Epithelial cell of esophagus (primary cell): ENCODE measurements at regions not wholly inside any gene's neighbourhood (a gene's known extent, or its start where the extent isn't known, plus 50 kb on each side); places are given as distances from the start of the nearest gene placed in this dataset.
"Not testable (repeated sequence)": the region's sequence is repeated elsewhere in the genome, so short reads cannot be mapped to it uniquely, and the experiment has no call there.

ENCODE experiments used
- DNase-seq: peaks from one replicate; pipeline ENCODE4 v3.0.0; 2010; ENCODE audit warnings: low read depth
- H3K4me3 ChIP-seq: 2 replicates; pipeline ENCODE4 v1.5.1; 2011; ENCODE audit warnings: mild to moderate bottlenecking, low read length, control low read depth
- TF ChIP-seq, protein P1 (sequence below): IDR thresholded peaks from 2 replicates; pipeline ENCODE4 v1.5.1; 2011; ENCODE audit warnings: low read depth, mild to moderate bottlenecking, low read length, control low read depth, inconsistent platforms; ENCODE audit not compliant: insufficient read depth; ENCODE audit errors: missing control alignments

GRCh38 chr2:150679456-150680120 is 192.1 kb upstream of the RND3 start:
- no peak overlapping the region for H3K4me3 ChIP-seq
- TF ChIP-seq, protein P1, sequence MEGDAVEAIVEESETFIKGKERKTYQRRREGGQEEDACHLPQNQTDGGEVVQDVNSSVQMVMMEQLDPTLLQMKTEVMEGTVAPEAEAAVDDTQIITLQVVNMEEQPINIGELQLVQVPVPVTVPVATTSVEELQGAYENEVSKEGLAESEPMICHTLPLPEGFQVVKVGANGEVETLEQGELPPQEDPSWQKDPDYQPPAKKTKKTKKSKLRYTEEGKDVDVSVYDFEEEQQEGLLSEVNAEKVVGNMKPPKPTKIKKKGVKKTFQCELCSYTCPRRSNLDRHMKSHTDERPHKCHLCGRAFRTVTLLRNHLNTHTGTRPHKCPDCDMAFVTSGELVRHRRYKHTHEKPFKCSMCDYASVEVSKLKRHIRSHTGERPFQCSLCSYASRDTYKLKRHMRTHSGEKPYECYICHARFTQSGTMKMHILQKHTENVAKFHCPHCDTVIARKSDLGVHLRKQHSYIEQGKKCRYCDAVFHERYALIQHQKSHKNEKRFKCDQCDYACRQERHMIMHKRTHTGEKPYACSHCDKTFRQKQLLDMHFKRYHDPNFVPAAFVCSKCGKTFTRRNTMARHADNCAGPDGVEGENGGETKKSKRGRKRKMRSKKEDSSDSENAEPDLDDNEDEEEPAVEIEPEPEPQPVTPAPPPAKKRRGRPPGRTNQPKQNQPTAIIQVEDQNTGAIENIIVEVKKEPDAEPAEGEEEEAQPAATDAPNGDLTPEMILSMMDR: no peak
- DNase-seq: no peak

GRCh38 chr2:150677551-150677950 is 190.1 kb upstream of the RND3 start:
- TF ChIP-seq, protein P1: no peak
- DNase-seq: no peak
- H3K4me3 ChIP-seq: no peak overlapping the region

DNA sequence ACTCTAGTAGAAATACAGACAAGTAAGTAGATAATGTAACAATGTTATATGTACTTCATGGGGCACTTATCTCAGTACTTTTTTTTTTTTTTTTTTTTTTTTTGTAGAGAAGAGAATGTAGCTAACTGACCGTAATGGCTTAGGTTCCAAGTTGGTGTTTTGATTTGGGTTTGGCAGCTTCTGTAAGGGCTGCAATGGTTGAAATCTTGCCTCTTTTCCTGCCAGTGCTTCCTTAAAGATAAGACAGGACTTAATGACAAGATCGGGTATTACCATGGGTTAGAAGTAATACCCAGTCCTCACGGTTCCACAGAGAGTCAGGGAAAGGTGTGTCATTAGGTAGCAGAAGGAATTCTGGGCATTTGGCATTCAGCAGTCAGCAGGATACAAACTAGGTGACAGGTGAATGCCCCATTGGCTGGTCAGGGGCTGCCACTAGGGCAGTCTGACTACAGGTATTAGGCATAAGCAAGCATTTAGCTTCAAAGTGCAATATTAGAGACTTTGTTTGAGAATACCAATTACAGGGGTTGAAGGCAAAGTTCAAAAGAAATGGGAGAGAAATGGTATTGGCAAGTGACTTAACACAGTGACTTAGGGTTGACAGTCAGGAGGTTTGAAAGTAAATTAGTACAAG is 189.4 kb upstream of the RND3 start:
- TF ChIP-seq, protein P1: no peak
- H3K4me3 ChIP-seq: no peak overlapping the region
- no peak for DNase-seq

DNA sequence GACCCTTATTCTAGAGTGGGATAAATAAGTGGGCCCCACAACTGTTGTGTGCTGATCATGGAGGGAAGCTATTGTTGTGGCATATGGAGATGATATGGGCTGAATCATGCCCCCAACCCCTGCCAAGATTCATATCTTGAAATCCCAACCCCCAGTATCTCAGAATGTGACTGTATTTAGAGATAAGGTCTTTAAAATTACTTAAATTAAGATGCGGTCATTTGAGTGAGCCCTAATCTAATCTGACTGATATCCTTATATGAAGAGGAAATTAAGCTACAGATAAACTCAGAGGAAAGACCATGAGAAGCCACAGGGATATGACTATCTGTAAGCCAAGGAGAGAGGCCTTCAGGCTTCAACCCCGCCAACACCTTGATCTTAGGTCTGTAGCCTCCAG is 188.3 kb upstream of the RND3 start:
- no peak overlapping the region for H3K4me3 ChIP-seq
- DNase-seq: no peak
- TF ChIP-seq, protein P1: no peak

DNA sequence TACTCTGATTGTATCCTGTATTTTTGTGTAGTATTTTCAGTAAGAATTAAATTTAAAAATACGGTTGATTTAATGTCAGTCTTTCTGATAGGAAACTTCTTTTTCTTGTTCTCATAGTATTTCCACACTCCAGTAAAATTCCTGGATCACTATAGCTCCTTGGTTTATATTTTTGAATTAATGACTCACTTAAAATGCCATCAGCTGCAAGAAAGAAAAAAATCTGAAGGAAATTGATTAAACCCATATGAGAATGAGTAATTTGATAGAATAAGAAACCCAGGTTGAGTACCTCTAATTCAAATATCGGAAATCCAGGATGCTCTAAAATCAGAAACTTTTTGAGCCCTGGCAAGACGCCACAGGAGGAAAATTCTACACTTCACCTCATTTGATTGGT is 186.8 kb upstream of the RND3 start:
- no peak for DNase-seq
- no peak overlapping the region for H3K4me3 ChIP-seq
- TF ChIP-seq, protein P1: no peak

- TF ChIP-seq, protein P1: no peak
- H3K4me3 ChIP-seq: no peak overlapping the region
- DNase-seq: no peak
Measured at GRCh38 chr2:150672311-150672710, 184.8 kb upstream of the RND3 start.

DNA sequence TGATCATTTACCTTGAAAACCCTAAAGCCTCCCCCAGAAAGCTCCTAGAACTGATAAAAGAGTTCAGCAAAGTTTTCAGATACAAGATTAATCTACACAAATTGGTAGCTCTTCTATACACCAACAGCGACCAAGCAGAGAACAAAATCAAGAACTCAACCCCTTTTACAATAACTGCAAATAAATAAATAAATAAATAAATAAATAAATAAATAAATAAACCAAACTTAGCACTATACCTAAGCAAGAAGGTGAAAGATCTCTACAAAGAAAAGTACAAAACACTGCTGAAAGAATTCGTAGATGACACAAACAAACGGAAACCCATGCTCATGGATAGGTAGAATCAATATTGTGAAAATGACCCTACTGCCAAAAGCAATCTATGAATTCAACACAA is 182.0 kb upstream of the RND3 start:
- H3K4me3 ChIP-seq: no peak overlapping the region
- DNase-seq: no peak
- TF ChIP-seq, protein P1: no peak

DNA sequence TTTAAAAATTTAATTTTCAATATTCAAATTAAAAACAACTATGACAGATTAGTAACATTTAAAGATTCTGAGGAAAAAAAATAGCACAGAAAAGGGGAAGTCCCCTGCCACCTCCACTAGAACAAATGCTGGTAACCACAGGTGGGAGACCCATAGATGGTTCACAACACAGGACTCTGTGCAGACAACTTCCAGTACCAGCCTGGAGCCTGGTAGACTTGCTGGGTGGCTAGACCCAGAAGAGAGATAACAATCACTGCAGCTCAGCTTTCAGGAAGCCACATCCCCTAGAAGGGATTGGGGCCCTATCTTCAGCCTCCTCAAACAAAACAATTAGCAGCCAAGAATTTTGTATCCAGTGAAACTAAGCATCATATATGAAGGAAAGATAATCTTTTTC is 179.6 kb upstream of the RND3 start:
- H3K4me3 ChIP-seq, DNase-seq: not testable (repeated sequence)
